ENCODE measurements at regions not wholly inside any gene's neighbourhood (a gene's known extent, or its start where the extent isn't known, plus 50 kb on each side); places are given as distances from the start of the nearest gene placed in this dataset.

- dilution Hi-C loops (cut with MboI; ENCODE audit: extremely low pct_ligation_motif_present, low sequenced_read_pairs), result no loop called here
- no peaks in the 10 kb centered on the region for H3K4me1 ChIP-seq (ENCODE audit: control insufficient read depth, extremely low read depth, insufficient read depth, low read length)
- H2AFZ ChIP-seq (ENCODE audit: control insufficient read depth, low read length), result no peak overlapping the region
- DNase-seq (ENCODE audit: low read depth, low spot score) (no peak), FAIRE-seq (no peak)
- no peaks in the 10 kb centered on the region for H3K9me3 ChIP-seq (ENCODE audit: control insufficient read depth, low read depth, low read length)
- no peaks in the 10 kb centered on the region for H4K20me1 ChIP-seq (ENCODE audit: control insufficient read depth, extremely low read depth, insufficient read depth, low read length)
- H3K9me1 ChIP-seq (ENCODE audit: control insufficient read depth, extremely low read depth, insufficient read depth, low read length), result no peaks in the 10 kb centered on the region
- TF ChIP-seq CTCF (optimal IDR thresholded peaks at IDR 0.05 in 1 of 3, IDR thresholded peaks at IDR 0.05 in 1 of 3, conservative IDR thresholded peaks at IDR 0.05 in 1 of 3; ENCODE audit: extremely low read depth in 1 of 3, insufficient read depth in 2 of 3, low read length in 3 of 3) (no peak), EZH2 (IDR thresholded peaks at IDR 0.05; ENCODE audit: low read length) (no peak)
- H3K4me2 ChIP-seq (ENCODE audit: control insufficient read depth, extremely low read depth, insufficient read depth, low read depth, low read length), result no peak overlapping the region
- H3K9ac ChIP-seq (ENCODE audit: control insufficient read depth, extremely low read depth, insufficient read depth, low read length), result no peak overlapping the region
- H3K79me2 ChIP-seq (ENCODE audit: control insufficient read depth, insufficient read depth, low read length), result no peaks in the 10 kb centered on the region
- no peaks in the 10 kb centered on the region for H3K36me3 ChIP-seq (ENCODE audit: control insufficient read depth in 2 of 2, extremely low read depth in 1 of 2, insufficient read depth in 2 of 2, low read length in 2 of 2)
- no peak overlapping the region for H3K4me3 ChIP-seq (ENCODE audit: control insufficient read depth in 2 of 3, extremely low read depth in 1 of 3, insufficient read depth in 2 of 3, low read depth in 1 of 3, low read length in 3 of 3)
- H3K27me3 ChIP-seq (ENCODE audit: control insufficient read depth, extremely low read depth, insufficient read depth, low read length), result no peaks in the 10 kb centered on the region
- no peak overlapping the region for H3K27ac ChIP-seq (ENCODE audit: control insufficient read depth, insufficient read depth, low read length)
These were observed 127.8 kb downstream of the TRIB2 start for GRCh38 chr2:12844511-12844910.

- TF ChIP-seq CTCF (optimal IDR thresholded peaks at IDR 0.05 in 1 of 3, IDR thresholded peaks at IDR 0.05 in 1 of 3, conservative IDR thresholded peaks at IDR 0.05 in 1 of 3; ENCODE audit: extremely low read depth in 1 of 3, insufficient read depth in 2 of 3, low read length in 3 of 3) (no peak), EZH2 (IDR thresholded peaks at IDR 0.05; ENCODE audit: low read length) (no peak)
- Histone ChIP-seq H4K20me1 (ENCODE audit: control insufficient read depth, extremely low read depth, insufficient read depth, low read length) (no peaks in the 10 kb centered on the region), H3K4me2 (ENCODE audit: control insufficient read depth, extremely low read depth, insufficient read depth, low read depth, low read length) (no peak overlapping the region), H2AFZ (ENCODE audit: control insufficient read depth, low read length) (no peak overlapping the region), H3K9ac (ENCODE audit: control insufficient read depth, extremely low read depth, insufficient read depth, low read length) (no peak overlapping the region), H3K4me1 (ENCODE audit: control insufficient read depth, extremely low read depth, insufficient read depth, low read length) (no peaks in the 10 kb centered on the region), H3K4me3 (ENCODE audit: control insufficient read depth in 2 of 3, extremely low read depth in 1 of 3, insufficient read depth in 2 of 3, low read depth in 1 of 3, low read length in 3 of 3) (no peak overlapping the region), H3K9me3 (ENCODE audit: control insufficient read depth, low read depth, low read length) (no peaks in the 10 kb centered on the region), H3K79me2 (ENCODE audit: control insufficient read depth, insufficient read depth, low read length) (no peaks in the 10 kb centered on the region), H3K36me3 (ENCODE audit: control insufficient read depth in 2 of 2, extremely low read depth in 1 of 2, insufficient read depth in 2 of 2, low read length in 2 of 2) (no peaks in the 10 kb centered on the region), H3K27ac (ENCODE audit: control insufficient read depth, insufficient read depth, low read length) (no peak overlapping the region), H3K27me3 (ENCODE audit: control insufficient read depth, extremely low read depth, insufficient read depth, low read length) (no peaks in the 10 kb centered on the region), H3K9me1 (ENCODE audit: control insufficient read depth, extremely low read depth, insufficient read depth, low read length) (no peaks in the 10 kb centered on the region)
- DNase-seq (ENCODE audit: low read depth, low spot score) (no peak), FAIRE-seq (no peak)
- dilution Hi-C loops (cut with MboI; ENCODE audit: extremely low pct_ligation_motif_present, low sequenced_read_pairs), result no loop called here
These were observed 131.2 kb downstream of the TRIB2 start for GRCh38 chr2:12847694-12848575.
